Choroid plexus epithelial cell (primary cell): ENCODE measurements at regions not wholly inside any gene's neighbourhood (a gene's known extent, or its start where the extent isn't known, plus 50 kb on each side); places are given as distances from the start of the nearest gene placed in this dataset.

Experiments
- DNase-seq: peaks from one replicate; pipeline ENCODE4 v3.0.0-alpha.2; 2010; ENCODE audit warnings: low read depth
- H3K4me3 ChIP-seq: 2 replicates; pipeline ENCODE4 v1.5.1; 2011; ENCODE audit warnings: low read depth, mild to moderate bottlenecking, control low read depth, low read length, moderate library complexity
- TF ChIP-seq, protein P1 (sequence below): conservative IDR thresholded peaks from 2 replicates; pipeline ENCODE4 v1.5.1; 2011; ENCODE audit warnings: low read depth, mild to moderate bottlenecking, control low read depth, inconsistent platforms, low read length, moderate library complexity

DNA sequence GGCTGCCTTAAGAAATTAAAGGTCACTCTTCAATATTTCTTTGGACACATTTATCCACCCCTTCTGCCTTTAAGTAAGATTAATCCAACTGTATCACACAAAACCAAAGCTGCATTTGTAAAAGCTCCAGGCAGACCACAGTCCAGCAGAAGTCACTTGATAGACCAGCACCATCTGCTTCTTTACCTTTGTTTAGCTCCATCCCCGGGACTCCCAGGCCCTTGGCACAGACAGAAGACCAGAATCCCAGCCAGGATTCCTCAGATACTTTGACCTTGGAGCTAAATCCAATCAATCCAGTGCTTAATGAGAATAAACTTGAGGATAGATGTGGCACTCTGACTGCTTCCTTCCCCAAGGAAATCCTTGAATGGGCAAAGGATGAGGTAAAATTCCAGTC, 333.1 kb upstream of the RASGEF1B start:
- no peak for DNase-seq
- H3K4me3 ChIP-seq = no peak overlapping the region
- TF ChIP-seq, protein P1, sequence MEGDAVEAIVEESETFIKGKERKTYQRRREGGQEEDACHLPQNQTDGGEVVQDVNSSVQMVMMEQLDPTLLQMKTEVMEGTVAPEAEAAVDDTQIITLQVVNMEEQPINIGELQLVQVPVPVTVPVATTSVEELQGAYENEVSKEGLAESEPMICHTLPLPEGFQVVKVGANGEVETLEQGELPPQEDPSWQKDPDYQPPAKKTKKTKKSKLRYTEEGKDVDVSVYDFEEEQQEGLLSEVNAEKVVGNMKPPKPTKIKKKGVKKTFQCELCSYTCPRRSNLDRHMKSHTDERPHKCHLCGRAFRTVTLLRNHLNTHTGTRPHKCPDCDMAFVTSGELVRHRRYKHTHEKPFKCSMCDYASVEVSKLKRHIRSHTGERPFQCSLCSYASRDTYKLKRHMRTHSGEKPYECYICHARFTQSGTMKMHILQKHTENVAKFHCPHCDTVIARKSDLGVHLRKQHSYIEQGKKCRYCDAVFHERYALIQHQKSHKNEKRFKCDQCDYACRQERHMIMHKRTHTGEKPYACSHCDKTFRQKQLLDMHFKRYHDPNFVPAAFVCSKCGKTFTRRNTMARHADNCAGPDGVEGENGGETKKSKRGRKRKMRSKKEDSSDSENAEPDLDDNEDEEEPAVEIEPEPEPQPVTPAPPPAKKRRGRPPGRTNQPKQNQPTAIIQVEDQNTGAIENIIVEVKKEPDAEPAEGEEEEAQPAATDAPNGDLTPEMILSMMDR = no peak

DNA sequence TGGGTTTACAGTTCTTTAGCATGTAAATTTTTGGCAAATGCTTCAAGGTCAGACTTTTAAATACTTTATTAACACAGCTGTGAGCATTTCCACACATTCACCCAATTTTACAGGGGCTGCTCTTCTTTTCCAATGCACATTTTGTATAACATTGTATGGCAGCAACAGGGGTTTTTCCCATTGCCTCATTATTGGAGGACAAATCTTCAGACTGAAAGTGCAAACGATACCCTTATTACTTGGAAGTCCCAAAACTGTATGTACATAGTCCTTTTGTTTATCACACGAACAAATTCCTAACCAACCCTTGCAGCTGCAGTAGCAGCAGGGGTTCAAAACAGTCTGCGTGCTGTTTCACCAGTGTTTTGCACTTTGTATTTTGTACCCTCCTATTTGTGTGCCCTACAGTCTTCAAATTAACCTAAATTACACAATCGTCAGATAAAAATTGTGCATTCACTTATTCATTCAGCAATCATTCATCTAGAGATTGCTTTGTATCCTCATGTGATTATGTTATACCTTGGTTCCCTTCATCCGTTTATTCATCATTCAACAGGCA, 330.7 kb upstream of the RASGEF1B start:
- H3K4me3 ChIP-seq = no peak overlapping the region
- no peak for DNase-seq
- TF ChIP-seq, protein P1 = no peak

GRCh38 chr4:81799371-81799770, 327.7 kb upstream of the RASGEF1B start:
- TF ChIP-seq, protein P1 = no peak
- no peak for DNase-seq
- H3K4me3 ChIP-seq = no peak overlapping the region

- TF ChIP-seq, protein P1 = no peak
- no peak overlapping the region for H3K4me3 ChIP-seq
- no peak for DNase-seq
Observed at GRCh38 chr4:81796790-81797528, 325.3 kb upstream of the RASGEF1B start.

- TF ChIP-seq, protein P1 = no peak
- H3K4me3 ChIP-seq = no peak overlapping the region
- no peak for DNase-seq
Observed at GRCh38 chr4:81792521-81792920, 320.8 kb upstream of the RASGEF1B start.

DNA sequence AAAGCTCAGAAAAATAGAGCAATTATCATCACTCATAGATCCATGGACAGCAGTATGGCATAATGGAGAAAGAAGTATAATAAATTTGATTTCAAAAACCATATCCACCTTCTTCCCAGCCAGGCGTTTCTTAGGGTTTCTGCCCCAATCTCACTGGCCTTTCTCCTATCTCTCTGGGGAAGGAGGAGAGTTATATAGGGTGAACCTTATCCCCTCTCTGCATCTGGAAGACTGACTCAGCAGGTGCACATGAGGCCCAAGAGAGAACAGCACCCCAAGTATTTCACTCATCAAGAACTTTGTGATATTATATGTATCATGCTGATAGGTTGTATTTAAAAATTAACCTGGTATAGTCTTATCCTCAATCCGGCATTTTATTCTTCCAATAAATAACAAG, 318.8 kb upstream of the RASGEF1B start:
- TF ChIP-seq, protein P1 = no peak
- no peak overlapping the region for H3K4me3 ChIP-seq
- DNase-seq = no peak
